ENCODE measurements at regions not wholly inside any gene's neighbourhood (a gene's known extent, or its start where the extent isn't known, plus 50 kb on each side); places are given as distances from the start of the nearest gene placed in this dataset.

DNA sequence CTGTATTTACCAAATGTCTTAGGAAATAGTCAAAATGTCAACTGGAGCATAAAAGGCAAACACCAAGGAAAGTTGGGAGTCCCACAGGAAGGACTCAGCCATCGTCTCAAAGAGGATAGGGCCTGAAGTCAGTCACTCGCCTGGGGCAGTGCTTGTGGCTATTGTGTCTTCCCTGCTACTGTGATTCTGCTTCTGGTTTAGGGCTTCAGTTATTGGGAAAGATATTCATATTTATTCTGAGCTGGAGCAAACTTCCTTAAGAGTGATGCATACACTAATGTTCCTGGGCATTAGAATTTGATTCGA lies 118.1 kb downstream of the EDEM1 start:
- no peaks in the 10 kb centered on the region for H3K9me3 ChIP-seq (replicated peaks in 1 of 2; ENCODE audit: control insufficient read depth in 2 of 2, insufficient read depth in 1 of 2, low read depth in 1 of 2, low read length in 2 of 2)
- H3K18ac ChIP-seq (ENCODE audit: low read length), result no peak overlapping the region
- H3K36me3 ChIP-seq (replicated peaks in 1 of 2; ENCODE audit: control insufficient read depth in 2 of 2, insufficient read depth in 2 of 2, low read length in 2 of 2), result no peaks in the 10 kb centered on the region
- H4K8ac ChIP-seq (ENCODE audit: low read depth, low read length), result no peak overlapping the region
- H2BK15ac ChIP-seq (ENCODE audit: low read length), result no peak overlapping the region
- WGBS, 2 donors (ENCODE audit: extremely low coverage in 2 of 2, insufficient read length in 2 of 2, insufficient replicate concordance in 1 of 2), result no CpG with 5 or more reads among the region's 3 CpGs
- H2AK5ac ChIP-seq (ENCODE audit: low read depth, low read length), result no peak overlapping the region
- no peak for DNase-seq (ENCODE audit: low spot score)
- H3K27me3 ChIP-seq (ENCODE audit: control insufficient read depth in 3 of 3, insufficient read depth in 3 of 3, low read depth in 1 of 3, low read length in 3 of 3), result no peaks in the 10 kb centered on the region
- H3K4me2 ChIP-seq (ENCODE audit: insufficient read depth, low read length, poor library complexity, severe bottlenecking), result no peak overlapping the region
- no peak overlapping the region for H3K27ac ChIP-seq (replicated peaks; ENCODE audit: low read length)
- no peak overlapping the region for H2BK12ac ChIP-seq (ENCODE audit: low read length)
- H3K23ac ChIP-seq (ENCODE audit: low read depth, low read length, poor library complexity), result no peak overlapping the region
- H3K4me3 ChIP-seq (ENCODE audit: low read length in 2 of 2), result no peak overlapping the region
- no peak overlapping the region for H3K9ac ChIP-seq (ENCODE audit: low read depth, low read length, poor library complexity)
- no peaks in the 10 kb centered on the region for H3K79me1 ChIP-seq (ENCODE audit: low read depth, low read length)
- H3K4ac ChIP-seq (ENCODE audit: low read length), result no peak overlapping the region
- H2BK120ac ChIP-seq (ENCODE audit: low read depth, low read length), result no peak overlapping the region
- H4K91ac ChIP-seq (ENCODE audit: low read depth, low read length, poor library complexity), result no peak overlapping the region
- H2AFZ ChIP-seq (ENCODE audit: low read length), result no peak overlapping the region
- H3K4me1 ChIP-seq (ENCODE audit: control insufficient read depth in 2 of 2, insufficient read depth in 1 of 2, low read depth in 1 of 2, low read length in 2 of 2), result no peaks in the 10 kb centered on the region
- no peak overlapping the region for H3K14ac ChIP-seq (ENCODE audit: low read length)
- H2BK5ac ChIP-seq (ENCODE audit: low read length), result no peak overlapping the region

- no peak overlapping the region for H3K9ac ChIP-seq (ENCODE audit: low read depth, low read length, poor library complexity)
- H4K91ac ChIP-seq (ENCODE audit: low read depth, low read length, poor library complexity), result no peak overlapping the region
- no peak overlapping the region for H2BK120ac ChIP-seq (ENCODE audit: low read depth, low read length)
- H3K4ac ChIP-seq (ENCODE audit: low read length), result no peak overlapping the region
- H2BK12ac ChIP-seq (ENCODE audit: low read length), result no peak overlapping the region
- no peak for DNase-seq (ENCODE audit: low spot score)
- no peaks in the 10 kb centered on the region for H3K79me1 ChIP-seq (ENCODE audit: low read depth, low read length)
- H3K18ac ChIP-seq (ENCODE audit: low read length), result no peak overlapping the region
- H3K4me1 ChIP-seq (ENCODE audit: control insufficient read depth in 2 of 2, insufficient read depth in 1 of 2, low read depth in 1 of 2, low read length in 2 of 2), result no peaks in the 10 kb centered on the region
- no CpG with 5 or more reads among the region's 4 CpGs for WGBS, 2 donors (ENCODE audit: extremely low coverage in 2 of 2, insufficient read length in 2 of 2, insufficient replicate concordance in 1 of 2)
- H3K9me3 ChIP-seq (replicated peaks in 1 of 2; ENCODE audit: control insufficient read depth in 2 of 2, insufficient read depth in 1 of 2, low read depth in 1 of 2, low read length in 2 of 2), result no peaks in the 10 kb centered on the region
- no peak overlapping the region for H3K14ac ChIP-seq (ENCODE audit: low read length)
- no peak overlapping the region for H3K23ac ChIP-seq (ENCODE audit: low read depth, low read length, poor library complexity)
- H4K8ac ChIP-seq (ENCODE audit: low read depth, low read length), result no peak overlapping the region
- no peak overlapping the region for H3K4me3 ChIP-seq (ENCODE audit: low read length in 2 of 2)
- no peak overlapping the region for H3K27ac ChIP-seq (replicated peaks; ENCODE audit: low read length)
- no peak overlapping the region for H2AK5ac ChIP-seq (ENCODE audit: low read depth, low read length)
- H2BK5ac ChIP-seq (ENCODE audit: low read length), result no peak overlapping the region
- no peak overlapping the region for H2AFZ ChIP-seq (ENCODE audit: low read length)
- H3K4me2 ChIP-seq (ENCODE audit: insufficient read depth, low read length, poor library complexity, severe bottlenecking), result no peak overlapping the region
- H3K27me3 ChIP-seq (ENCODE audit: control insufficient read depth in 3 of 3, insufficient read depth in 3 of 3, low read depth in 1 of 3, low read length in 3 of 3), result no peaks in the 10 kb centered on the region
- no peaks in the 10 kb centered on the region for H3K36me3 ChIP-seq (replicated peaks in 1 of 2; ENCODE audit: control insufficient read depth in 2 of 2, insufficient read depth in 2 of 2, low read length in 2 of 2)
- no peak overlapping the region for H2BK15ac ChIP-seq (ENCODE audit: low read length)
Measured at GRCh38 chr3:5309171-5309570, 121.7 kb downstream of the EDEM1 start.

- no peak for DNase-seq (ENCODE audit: low spot score)
- Histone ChIP-seq H3K14ac (ENCODE audit: low read length) (no peak overlapping the region), H3K18ac (ENCODE audit: low read length) (no peak overlapping the region), H3K4ac (ENCODE audit: low read length) (no peak overlapping the region), H3K9ac (ENCODE audit: low read depth, low read length, poor library complexity) (no peak overlapping the region), H3K79me1 (ENCODE audit: low read depth, low read length) (no peaks in the 10 kb centered on the region), H3K9me3 (replicated peaks in 1 of 2; ENCODE audit: control insufficient read depth in 2 of 2, insufficient read depth in 1 of 2, low read depth in 1 of 2, low read length in 2 of 2) (no peaks in the 10 kb centered on the region), H2BK5ac (ENCODE audit: low read length) (no peak overlapping the region), H3K27ac (replicated peaks; ENCODE audit: low read length) (no peak overlapping the region), H3K4me2 (ENCODE audit: insufficient read depth, low read length, poor library complexity, severe bottlenecking) (no peak overlapping the region), H2AFZ (ENCODE audit: low read length) (no peak overlapping the region), H3K23ac (ENCODE audit: low read depth, low read length, poor library complexity) (no peak overlapping the region), H3K36me3 (replicated peaks in 1 of 2; ENCODE audit: control insufficient read depth in 2 of 2, insufficient read depth in 2 of 2, low read length in 2 of 2) (no peaks in the 10 kb centered on the region), H2BK15ac (ENCODE audit: low read length) (no peak overlapping the region), H2BK12ac (ENCODE audit: low read length) (no peak overlapping the region), H2AK5ac (ENCODE audit: low read depth, low read length) (no peak overlapping the region), H4K91ac (ENCODE audit: low read depth, low read length, poor library complexity) (no peak overlapping the region), H3K4me1 (ENCODE audit: control insufficient read depth in 2 of 2, insufficient read depth in 1 of 2, low read depth in 1 of 2, low read length in 2 of 2) (no peaks in the 10 kb centered on the region), H4K8ac (ENCODE audit: low read depth, low read length) (no peak overlapping the region), H3K4me3 (ENCODE audit: low read length in 2 of 2) (no peak overlapping the region), H2BK120ac (ENCODE audit: low read depth, low read length) (no peak overlapping the region), H3K27me3 (ENCODE audit: control insufficient read depth in 3 of 3, insufficient read depth in 3 of 3, low read depth in 1 of 3, low read length in 3 of 3) (no peaks in the 10 kb centered on the region)
- WGBS, 2 donors (ENCODE audit: extremely low coverage in 2 of 2, insufficient read length in 2 of 2, insufficient replicate concordance in 1 of 2), result no CpG with 5 or more reads among the region's 3 CpGs
Measured at GRCh38 chr3:5309602-5310001, 122.1 kb downstream of the EDEM1 start.

DNA sequence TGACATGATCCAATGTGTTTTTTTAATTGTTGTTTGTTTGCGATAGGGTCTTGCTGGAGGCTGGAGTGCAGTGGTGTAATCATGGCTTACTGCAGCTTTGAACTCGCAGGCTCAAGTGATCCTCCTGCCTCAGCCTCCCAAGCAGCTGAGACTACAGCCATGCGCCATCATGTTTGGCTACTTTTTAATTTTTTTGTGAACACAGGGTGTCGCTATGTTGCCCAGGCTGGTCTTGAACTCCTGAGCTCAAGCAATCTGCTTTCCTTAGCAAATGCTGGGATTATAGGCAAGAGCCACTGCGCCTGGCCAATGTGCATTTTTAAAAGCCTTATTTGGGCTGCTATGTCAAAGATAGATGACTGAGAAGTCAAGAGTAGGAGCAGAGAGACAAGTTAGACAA lies 123.0 kb downstream of the EDEM1 start:
- H3K9me3 ChIP-seq (replicated peaks in 1 of 2; ENCODE audit: control insufficient read depth in 2 of 2, insufficient read depth in 1 of 2, low read depth in 1 of 2, low read length in 2 of 2), result no peaks in the 10 kb centered on the region
- no peak overlapping the region for H3K4me2 ChIP-seq (ENCODE audit: insufficient read depth, low read length, poor library complexity, severe bottlenecking)
- no peak overlapping the region for H3K18ac ChIP-seq (ENCODE audit: low read length)
- no peak overlapping the region for H3K14ac ChIP-seq (ENCODE audit: low read length)
- H2AK5ac ChIP-seq (ENCODE audit: low read depth, low read length), result no peak overlapping the region
- no peak overlapping the region for H3K27ac ChIP-seq (replicated peaks; ENCODE audit: low read length)
- no peak overlapping the region for H2BK120ac ChIP-seq (ENCODE audit: low read depth, low read length)
- H3K9ac ChIP-seq (ENCODE audit: low read depth, low read length, poor library complexity), result no peak overlapping the region
- no peaks in the 10 kb centered on the region for H3K4me1 ChIP-seq (ENCODE audit: control insufficient read depth in 2 of 2, insufficient read depth in 1 of 2, low read depth in 1 of 2, low read length in 2 of 2)
- no peaks in the 10 kb centered on the region for H3K36me3 ChIP-seq (replicated peaks in 1 of 2; ENCODE audit: control insufficient read depth in 2 of 2, insufficient read depth in 2 of 2, low read length in 2 of 2)
- no peak overlapping the region for H3K4me3 ChIP-seq (ENCODE audit: low read length in 2 of 2)
- no peak overlapping the region for H3K4ac ChIP-seq (ENCODE audit: low read length)
- no peak overlapping the region for H2AFZ ChIP-seq (ENCODE audit: low read length)
- no peak for DNase-seq (ENCODE audit: low spot score)
- H3K23ac ChIP-seq (ENCODE audit: low read depth, low read length, poor library complexity), result no peak overlapping the region
- no peak overlapping the region for H4K8ac ChIP-seq (ENCODE audit: low read depth, low read length)
- H3K27me3 ChIP-seq (ENCODE audit: control insufficient read depth in 3 of 3, insufficient read depth in 3 of 3, low read depth in 1 of 3, low read length in 3 of 3), result no peaks in the 10 kb centered on the region
- H3K79me1 ChIP-seq (ENCODE audit: low read depth, low read length), result no peaks in the 10 kb centered on the region
- no peak overlapping the region for H4K91ac ChIP-seq (ENCODE audit: low read depth, low read length, poor library complexity)
- H2BK5ac ChIP-seq (ENCODE audit: low read length), result no peak overlapping the region
- WGBS, 2 donors (ENCODE audit: extremely low coverage in 2 of 2, insufficient read length in 2 of 2, insufficient replicate concordance in 1 of 2), result no CpG with 5 or more reads among the region's 5 CpGs
- H2BK12ac ChIP-seq (ENCODE audit: low read length), result no peak overlapping the region
- H2BK15ac ChIP-seq (ENCODE audit: low read length), result no peak overlapping the region
